GM12878 (cell line): ENCODE measurements at regions not wholly inside any gene's neighbourhood (a gene's known extent, or its start where the extent isn't known, plus 50 kb on each side); places are given as distances from the start of the nearest gene placed in this dataset.
"Not testable (repeated sequence)": the region's sequence is repeated elsewhere in the genome, so short reads cannot be mapped to it uniquely, and the experiment has no call there.

Experiments
- BHLHE40 ChIP-seq, 2 experiments: fragments of 450-650 bp in 1 of 2; IDR thresholded peaks; 2 replicates each; pipeline ENCODE4 v1.6.1; 2011 to 2017; ENCODE audit warnings: low read depth in 2 of 2, borderline replicate concordance in 1 of 2, improper control_type of control experiment in 1 of 2, low read length in 1 of 2, mild to moderate bottlenecking in 1 of 2
- CTCF ChIP-seq, 3 experiments: IDR thresholded peaks in 2 of 3; conservative IDR thresholded peaks in 1 of 3; 2 replicates each; pipeline ENCODE4 v1.5.1; 2011; ENCODE audit warnings: low read depth in 3 of 3, low read length in 3 of 3, mild to moderate bottlenecking in 3 of 3, control low read depth in 2 of 3, moderate library complexity in 2 of 3, inconsistent platforms in 1 of 3, mixed read lengths in 1 of 3; ENCODE audit not compliant: control insufficient read depth in 2 of 3, insufficient read depth in 1 of 3; ENCODE audit errors: extremely low read depth in 1 of 3
- EZH2 ChIP-seq: IDR thresholded peaks from 2 replicates; pipeline ENCODE4 v1.6.1; 2012; ENCODE audit warnings: low read depth, mild to moderate bottlenecking, control low read depth, inconsistent platforms, low read length, borderline replicate concordance; ENCODE audit not compliant: control insufficient read depth
- POLR2A ChIP-seq: IDR thresholded peaks from 2 replicates; pipeline ENCODE4 v1.6.1; 2011; ENCODE audit warnings: low read depth, mild to moderate bottlenecking, low read length
- RELA ChIP-seq: fragments of 450-650 bp; IDR thresholded peaks from 2 replicates; pipeline ENCODE4 v1.8.0; 2014; ENCODE audit warnings: borderline replicate concordance; ENCODE audit not compliant: partially characterized antibody
- SREBF2 ChIP-seq: IDR thresholded peaks from 2 replicates; pipeline ENCODE4 v1.6.1; 2012; ENCODE audit warnings: mild to moderate bottlenecking, low read length
- ZNF274 ChIP-seq: IDR thresholded peaks from one replicate; pipeline ENCODE4 v1.8.0; 2011; ENCODE audit not compliant: insufficient read length, insufficient read depth
- ZZZ3 ChIP-seq: IDR thresholded peaks from 2 replicates; pipeline ENCODE4 v1.6.1; 2011; ENCODE audit warnings: low read depth; ENCODE audit not compliant: control insufficient read depth, insufficient read length

GRCh38 chr5:99161538-99161937 lies 232.7 kb upstream of the CHD1 start:
- TF ChIP-seq POLR2A; CTCF (IDR thresholded peaks at IDR 0.05 in 2 of 3, conservative IDR thresholded peaks at IDR 0.05 in 1 of 3; ENCODE audit: control insufficient read depth in 2 of 3, extremely low read depth in 1 of 3, insufficient read depth in 1 of 3, low read depth in 3 of 3, low read length in 3 of 3); RELA; SREBF2; BHLHE40 (IDR thresholded peaks at IDR 0.05; ENCODE audit: borderline replicate concordance in 1 of 2, low read depth in 2 of 2, low read length in 1 of 2); EZH2; ZNF274; ZZZ3: not testable (repeated sequence)
